ENCODE measurements at regions not wholly inside any gene's neighbourhood (a gene's known extent, or its start where the extent isn't known, plus 50 kb on each side); places are given as distances from the start of the nearest gene placed in this dataset.

DNA sequence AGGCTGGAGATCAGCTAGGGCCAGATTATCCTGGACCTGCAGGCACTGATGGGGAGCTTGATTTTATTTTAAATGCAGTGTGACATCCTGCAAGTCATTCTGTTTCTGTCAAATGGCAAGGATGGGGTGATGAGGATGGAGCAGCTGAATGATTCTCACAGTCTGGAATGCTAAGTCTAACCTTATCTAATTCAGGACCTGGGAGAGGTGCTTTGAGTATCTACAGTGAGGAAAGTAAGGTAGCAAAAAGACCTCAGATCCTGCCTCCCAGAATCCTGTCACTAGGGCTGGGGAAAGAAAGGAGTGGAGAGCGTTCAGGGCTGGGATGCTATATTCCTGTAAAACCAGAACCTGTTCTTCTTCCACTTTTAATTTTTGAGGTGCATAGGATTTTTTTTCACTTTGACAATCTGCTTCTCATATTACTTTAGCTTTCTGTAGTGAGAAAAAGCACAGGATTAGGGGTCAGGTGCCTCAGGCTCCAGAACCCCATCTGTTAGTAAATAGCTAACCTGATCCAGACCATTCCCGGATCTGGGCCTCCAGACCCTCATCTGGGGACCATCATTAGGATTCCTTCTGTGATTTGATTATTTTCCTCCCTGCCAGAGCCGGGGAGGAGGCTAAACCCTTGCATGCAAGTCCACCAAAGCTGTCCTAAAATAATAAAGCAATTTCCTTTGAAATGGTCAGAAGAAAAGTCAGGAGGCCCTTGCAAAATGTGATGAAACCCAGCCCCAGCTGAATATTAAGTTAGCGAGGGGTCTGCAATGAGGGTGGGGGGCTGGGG lies 54.7 kb downstream of the ASCL1 start:
- TF ChIP-seq, protein P1, sequence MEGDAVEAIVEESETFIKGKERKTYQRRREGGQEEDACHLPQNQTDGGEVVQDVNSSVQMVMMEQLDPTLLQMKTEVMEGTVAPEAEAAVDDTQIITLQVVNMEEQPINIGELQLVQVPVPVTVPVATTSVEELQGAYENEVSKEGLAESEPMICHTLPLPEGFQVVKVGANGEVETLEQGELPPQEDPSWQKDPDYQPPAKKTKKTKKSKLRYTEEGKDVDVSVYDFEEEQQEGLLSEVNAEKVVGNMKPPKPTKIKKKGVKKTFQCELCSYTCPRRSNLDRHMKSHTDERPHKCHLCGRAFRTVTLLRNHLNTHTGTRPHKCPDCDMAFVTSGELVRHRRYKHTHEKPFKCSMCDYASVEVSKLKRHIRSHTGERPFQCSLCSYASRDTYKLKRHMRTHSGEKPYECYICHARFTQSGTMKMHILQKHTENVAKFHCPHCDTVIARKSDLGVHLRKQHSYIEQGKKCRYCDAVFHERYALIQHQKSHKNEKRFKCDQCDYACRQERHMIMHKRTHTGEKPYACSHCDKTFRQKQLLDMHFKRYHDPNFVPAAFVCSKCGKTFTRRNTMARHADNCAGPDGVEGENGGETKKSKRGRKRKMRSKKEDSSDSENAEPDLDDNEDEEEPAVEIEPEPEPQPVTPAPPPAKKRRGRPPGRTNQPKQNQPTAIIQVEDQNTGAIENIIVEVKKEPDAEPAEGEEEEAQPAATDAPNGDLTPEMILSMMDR (IDR thresholded peaks at IDR 0.05 in 2 of 3, conservative IDR thresholded peaks at IDR 0.05 in 1 of 3; ENCODE audit: borderline replicate concordance in 1 of 3, insufficient read depth in 1 of 3, low read depth in 2 of 3, low read length in 2 of 3): no peak
- no peak for TF ChIP-seq POLR2A (IDR thresholded peaks at IDR 0.05; ENCODE audit: borderline replicate concordance, extremely low read depth, insufficient read depth, insufficient read length)
- TF ChIP-seq, protein P2, sequence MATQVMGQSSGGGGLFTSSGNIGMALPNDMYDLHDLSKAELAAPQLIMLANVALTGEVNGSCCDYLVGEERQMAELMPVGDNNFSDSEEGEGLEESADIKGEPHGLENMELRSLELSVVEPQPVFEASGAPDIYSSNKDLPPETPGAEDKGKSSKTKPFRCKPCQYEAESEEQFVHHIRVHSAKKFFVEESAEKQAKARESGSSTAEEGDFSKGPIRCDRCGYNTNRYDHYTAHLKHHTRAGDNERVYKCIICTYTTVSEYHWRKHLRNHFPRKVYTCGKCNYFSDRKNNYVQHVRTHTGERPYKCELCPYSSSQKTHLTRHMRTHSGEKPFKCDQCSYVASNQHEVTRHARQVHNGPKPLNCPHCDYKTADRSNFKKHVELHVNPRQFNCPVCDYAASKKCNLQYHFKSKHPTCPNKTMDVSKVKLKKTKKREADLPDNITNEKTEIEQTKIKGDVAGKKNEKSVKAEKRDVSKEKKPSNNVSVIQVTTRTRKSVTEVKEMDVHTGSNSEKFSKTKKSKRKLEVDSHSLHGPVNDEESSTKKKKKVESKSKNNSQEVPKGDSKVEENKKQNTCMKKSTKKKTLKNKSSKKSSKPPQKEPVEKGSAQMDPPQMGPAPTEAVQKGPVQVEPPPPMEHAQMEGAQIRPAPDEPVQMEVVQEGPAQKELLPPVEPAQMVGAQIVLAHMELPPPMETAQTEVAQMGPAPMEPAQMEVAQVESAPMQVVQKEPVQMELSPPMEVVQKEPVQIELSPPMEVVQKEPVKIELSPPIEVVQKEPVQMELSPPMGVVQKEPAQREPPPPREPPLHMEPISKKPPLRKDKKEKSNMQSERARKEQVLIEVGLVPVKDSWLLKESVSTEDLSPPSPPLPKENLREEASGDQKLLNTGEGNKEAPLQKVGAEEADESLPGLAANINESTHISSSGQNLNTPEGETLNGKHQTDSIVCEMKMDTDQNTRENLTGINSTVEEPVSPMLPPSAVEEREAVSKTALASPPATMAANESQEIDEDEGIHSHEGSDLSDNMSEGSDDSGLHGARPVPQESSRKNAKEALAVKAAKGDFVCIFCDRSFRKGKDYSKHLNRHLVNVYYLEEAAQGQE (IDR thresholded peaks at IDR 0.05; ENCODE audit: low read depth): no peak
- no peak for TF ChIP-seq FOSL1 (IDR thresholded peaks at IDR 0.05; ENCODE audit: low read depth)

Data from HCT116 (cell line).